ENCODE measurements at regions not wholly inside any gene's neighbourhood (a gene's known extent, or its start where the extent isn't known, plus 50 kb on each side); places are given as distances from the start of the nearest gene placed in this dataset.

DNA sequence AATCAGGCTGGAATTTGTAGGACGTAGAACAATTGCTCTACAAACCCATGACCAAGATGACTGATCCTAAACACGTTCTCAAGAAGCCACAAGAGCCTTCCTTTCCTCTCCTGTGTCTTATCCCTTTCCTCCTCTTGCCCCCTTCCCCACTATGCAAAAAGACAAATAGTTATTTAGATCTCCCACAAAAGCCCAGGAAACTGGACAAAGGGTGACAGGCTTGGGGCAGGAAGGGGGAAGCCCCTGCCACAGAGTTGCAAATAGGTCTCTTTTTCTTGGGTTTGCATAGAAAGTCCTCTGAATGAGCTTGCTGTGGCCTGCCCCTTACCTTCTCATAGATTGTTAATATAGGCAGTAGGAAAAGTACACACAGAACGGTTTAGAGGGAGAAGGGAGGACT, 377.1 kb upstream of the BTBD3 start:
- Histone ChIP-seq H3K36me3 (no peaks in the 10 kb centered on the region), H3K9me3 (no peaks in the 10 kb centered on the region), H3K27ac (no peak overlapping the region), H3K27me3 (no peaks in the 10 kb centered on the region), H3K4me1 (peaks cover 0 to 6% (median 2%) of the 10 kb centered on the region in 4 donors), H3K4me3 (no peak overlapping the region)
- intact Hi-C loops (cut with DNase I; ENCODE audit: low total_unique reads) = loop anchor here (10.0 kb wide), 5 partner anchors 266 to 1566 kb away; partner anchors contain the start of gene JAG1
- TF ChIP-seq, protein P1, sequence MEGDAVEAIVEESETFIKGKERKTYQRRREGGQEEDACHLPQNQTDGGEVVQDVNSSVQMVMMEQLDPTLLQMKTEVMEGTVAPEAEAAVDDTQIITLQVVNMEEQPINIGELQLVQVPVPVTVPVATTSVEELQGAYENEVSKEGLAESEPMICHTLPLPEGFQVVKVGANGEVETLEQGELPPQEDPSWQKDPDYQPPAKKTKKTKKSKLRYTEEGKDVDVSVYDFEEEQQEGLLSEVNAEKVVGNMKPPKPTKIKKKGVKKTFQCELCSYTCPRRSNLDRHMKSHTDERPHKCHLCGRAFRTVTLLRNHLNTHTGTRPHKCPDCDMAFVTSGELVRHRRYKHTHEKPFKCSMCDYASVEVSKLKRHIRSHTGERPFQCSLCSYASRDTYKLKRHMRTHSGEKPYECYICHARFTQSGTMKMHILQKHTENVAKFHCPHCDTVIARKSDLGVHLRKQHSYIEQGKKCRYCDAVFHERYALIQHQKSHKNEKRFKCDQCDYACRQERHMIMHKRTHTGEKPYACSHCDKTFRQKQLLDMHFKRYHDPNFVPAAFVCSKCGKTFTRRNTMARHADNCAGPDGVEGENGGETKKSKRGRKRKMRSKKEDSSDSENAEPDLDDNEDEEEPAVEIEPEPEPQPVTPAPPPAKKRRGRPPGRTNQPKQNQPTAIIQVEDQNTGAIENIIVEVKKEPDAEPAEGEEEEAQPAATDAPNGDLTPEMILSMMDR (IDR thresholded peaks at IDR 0.05) = no peak
- DNase-seq = no peak

DNA sequence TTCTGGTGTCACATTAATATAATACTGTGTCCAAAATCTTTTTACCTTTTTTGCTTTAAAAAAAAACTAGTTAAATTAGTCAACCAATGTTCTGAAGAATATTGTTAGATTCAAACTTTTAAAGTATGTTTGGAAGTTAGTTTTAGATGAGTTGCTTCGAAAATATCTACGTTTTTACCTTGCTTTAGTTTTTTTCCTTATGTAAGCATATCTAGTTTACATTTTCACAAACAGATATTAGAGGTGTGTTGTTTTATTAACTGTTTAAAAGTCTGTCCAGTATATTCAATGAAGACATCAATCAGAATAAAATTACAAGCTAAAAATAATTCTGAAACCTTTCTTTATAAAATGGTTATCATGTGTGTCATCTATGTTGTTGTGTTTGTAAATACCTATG, 375.0 kb upstream of the BTBD3 start:
- Histone ChIP-seq H3K27me3 (no peaks in the 10 kb centered on the region), H3K4me1 (peaks cover 0 to 6% (median 2%) of the 10 kb centered on the region in 4 donors), H3K9me3 (no peaks in the 10 kb centered on the region), H3K36me3 (no peaks in the 10 kb centered on the region), H3K27ac (no peak overlapping the region), H3K4me3 (no peak overlapping the region)
- intact Hi-C loops (cut with DNase I; ENCODE audit: low total_unique reads) = loop anchor here (10.0 kb wide), 5 partner anchors 268 to 1568 kb away; partner anchors contain the start of gene JAG1
- no peak for DNase-seq
- TF ChIP-seq, protein P1 (IDR thresholded peaks at IDR 0.05) = no peak

DNA sequence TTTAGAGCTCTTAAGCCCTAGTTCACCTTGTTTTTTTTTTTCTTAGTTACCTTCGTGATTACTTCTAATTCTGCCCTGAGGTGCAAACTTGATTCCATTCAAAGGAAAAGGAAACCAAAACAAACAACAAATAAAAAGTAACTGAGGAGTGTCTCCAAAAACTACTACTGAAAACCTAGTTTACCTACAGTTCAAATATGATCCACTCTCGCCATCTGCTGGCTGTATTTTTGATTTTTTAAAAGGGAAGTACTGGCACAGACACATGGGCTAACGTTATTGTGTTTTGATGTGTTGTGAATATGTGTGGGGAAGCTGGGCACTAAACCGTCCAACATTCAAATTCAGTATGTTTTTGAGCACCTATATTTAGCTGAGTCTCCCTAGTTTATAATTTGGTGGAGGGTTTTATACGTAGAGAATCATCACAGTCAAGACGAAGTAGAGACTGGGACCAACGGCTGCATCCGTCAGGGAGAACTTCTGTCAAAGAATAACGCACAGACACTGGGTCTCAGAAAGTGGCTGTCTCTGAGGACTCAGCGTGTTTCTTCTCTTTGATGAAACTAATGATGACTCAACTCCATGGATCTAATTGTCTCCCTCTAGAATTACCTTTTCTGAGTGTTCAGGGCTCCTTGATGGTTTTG, 373.5 kb upstream of the BTBD3 start:
- intact Hi-C loops (cut with DNase I; ENCODE audit: low total_unique reads) = loop anchor here (10.0 kb wide), 5 partner anchors 269 to 1569 kb away; partner anchors contain the start of gene JAG1
- no peaks in the 10 kb centered on the region for H3K9me3 ChIP-seq
- no peak overlapping the region for H3K27ac ChIP-seq
- peak overlapping the region in 1 of 2 donors; percentile 32 for H3K4me3 ChIP-seq
- no peak for DNase-seq
- TF ChIP-seq, protein P1 (IDR thresholded peaks at IDR 0.05) = peak; percentile 56 to 83
- no peaks in the 10 kb centered on the region for H3K27me3 ChIP-seq
- peaks cover 0 to 6% (median 2%) of the 10 kb centered on the region in 4 donors for H3K4me1 ChIP-seq
- no peaks in the 10 kb centered on the region for H3K36me3 ChIP-seq

DNA sequence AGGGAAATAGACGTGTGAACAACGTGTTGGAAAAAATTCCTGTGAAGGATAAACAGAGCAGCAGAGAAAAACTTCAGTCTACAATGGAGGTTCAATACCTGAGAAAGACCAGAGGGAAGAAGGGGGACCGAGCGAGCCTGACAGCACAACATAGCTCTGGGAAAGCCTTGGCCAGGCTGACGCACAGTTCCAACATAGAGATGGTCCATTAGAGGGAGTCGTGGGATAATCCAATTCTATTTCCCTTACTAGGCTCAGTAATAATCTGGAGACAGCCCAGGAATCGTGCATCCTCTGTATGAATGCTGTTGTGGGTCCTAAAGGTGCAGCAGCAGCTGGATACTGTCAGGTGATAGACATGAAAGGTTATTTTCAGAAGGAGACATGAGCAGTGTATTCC, 370.8 kb upstream of the BTBD3 start:
- H3K27ac ChIP-seq = no peak overlapping the region
- H3K36me3 ChIP-seq = no peaks in the 10 kb centered on the region
- H3K9me3 ChIP-seq = no peaks in the 10 kb centered on the region
- H3K4me3 ChIP-seq = no peak overlapping the region
- DNase-seq = no peak
- peaks cover 0 to 6% (median 2%) of the 10 kb centered on the region in 4 donors for H3K4me1 ChIP-seq
- intact Hi-C loops (cut with DNase I; ENCODE audit: low total_unique reads) = loop anchor here (10.0 kb wide), 5 partner anchors 272 to 1572 kb away; partner anchors contain the start of gene JAG1
- TF ChIP-seq, protein P1 (IDR thresholded peaks at IDR 0.05) = no peak
- H3K27me3 ChIP-seq = no peaks in the 10 kb centered on the region

DNA sequence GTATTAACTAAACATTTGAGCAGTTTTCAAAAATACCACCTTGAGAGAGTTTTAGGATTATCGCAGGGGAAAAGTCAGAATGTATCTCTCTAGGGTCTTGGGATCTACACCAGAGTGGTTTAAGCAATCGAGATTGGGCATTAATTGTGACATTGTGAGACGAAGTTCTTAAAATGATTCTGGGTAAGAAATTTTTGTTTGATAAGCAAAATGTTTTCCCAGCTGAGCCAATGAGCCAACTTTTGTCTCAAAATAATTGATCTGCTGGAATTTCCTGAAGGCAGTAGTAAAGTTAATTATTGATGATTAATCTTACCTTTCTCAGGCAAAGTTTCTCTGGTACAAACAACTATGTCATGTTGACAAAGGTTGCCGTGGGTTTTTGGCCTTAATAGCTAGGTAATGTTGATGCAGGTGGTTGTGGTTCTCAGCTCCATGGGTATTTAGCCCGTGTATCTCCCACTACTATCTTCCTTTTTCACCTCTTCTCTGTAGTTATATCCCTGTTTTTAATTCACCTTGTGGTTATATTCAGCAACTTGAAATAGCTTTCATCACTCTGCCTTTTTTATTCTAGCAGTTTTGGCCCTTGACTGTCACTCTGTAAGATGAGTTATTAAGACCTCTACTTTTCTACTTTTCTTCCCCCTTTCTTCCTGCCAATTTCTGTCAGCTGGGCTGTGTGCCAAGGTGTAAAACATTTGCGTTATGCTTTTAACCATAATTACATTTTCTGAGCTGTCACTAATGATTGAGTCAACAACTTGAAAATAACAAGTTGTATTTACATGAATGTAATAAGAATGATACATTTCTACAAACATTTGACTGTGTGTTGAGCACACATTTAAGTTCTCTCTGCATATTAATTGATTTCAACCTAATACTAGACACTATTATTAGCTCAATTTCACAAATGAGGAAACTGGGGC, 368.3 kb upstream of the BTBD3 start:
- Histone ChIP-seq H3K27me3 (no peaks in the 10 kb centered on the region), H3K36me3 (no peaks in the 10 kb centered on the region), H3K4me1 (no peaks in the 10 kb centered on the region), H3K27ac (no peak overlapping the region), H3K9me3 (no peaks in the 10 kb centered on the region), H3K4me3 (no peak overlapping the region)
- intact Hi-C loops (cut with DNase I; ENCODE audit: low total_unique reads) = loop anchor here (10.0 kb wide), 5 partner anchors 275 to 1575 kb away; partner anchors contain the start of gene JAG1
- TF ChIP-seq, protein P1 (IDR thresholded peaks at IDR 0.05) = no peak
- DNase-seq = no peak

Data from tibial artery (tissue), 4 donors.